ENCODE measurements at regions not wholly inside any gene's neighbourhood (a gene's known extent, or its start where the extent isn't known, plus 50 kb on each side); places are given as distances from the start of the nearest gene placed in this dataset.

DNA sequence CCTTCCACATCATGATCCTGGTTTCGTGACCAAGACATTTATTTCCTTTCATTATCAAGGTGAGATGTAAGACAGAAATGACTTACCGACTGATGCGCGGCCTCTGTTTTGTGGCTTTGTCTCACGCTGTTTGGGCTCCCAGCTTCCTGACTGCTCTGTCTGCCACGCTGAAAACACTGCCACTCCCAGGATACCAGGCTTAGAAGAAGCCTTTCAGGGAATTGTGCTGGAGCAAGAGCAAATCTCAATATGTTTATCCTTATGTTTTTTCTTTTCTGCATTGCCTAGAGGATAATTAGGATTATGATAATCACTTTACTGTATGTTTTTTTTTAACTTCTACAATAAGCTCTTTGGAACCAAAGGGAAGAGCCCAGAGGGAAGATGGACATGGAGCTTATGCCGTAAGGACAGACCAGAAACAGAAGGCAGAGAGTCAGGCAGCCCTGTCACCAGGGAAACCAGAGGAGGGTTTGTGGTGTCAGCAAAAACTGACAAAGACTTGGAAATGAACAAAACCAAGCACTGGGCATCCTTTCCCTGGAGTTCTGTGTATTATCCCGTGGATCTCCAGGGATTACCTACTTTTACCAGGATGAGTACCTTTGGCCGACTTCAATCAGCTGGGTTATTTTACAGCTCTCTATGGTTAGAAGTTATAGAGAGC, 68.2 kb upstream of the ISX start:
- DNase-seq (ENCODE audit: low spot score) = no peak

DNA sequence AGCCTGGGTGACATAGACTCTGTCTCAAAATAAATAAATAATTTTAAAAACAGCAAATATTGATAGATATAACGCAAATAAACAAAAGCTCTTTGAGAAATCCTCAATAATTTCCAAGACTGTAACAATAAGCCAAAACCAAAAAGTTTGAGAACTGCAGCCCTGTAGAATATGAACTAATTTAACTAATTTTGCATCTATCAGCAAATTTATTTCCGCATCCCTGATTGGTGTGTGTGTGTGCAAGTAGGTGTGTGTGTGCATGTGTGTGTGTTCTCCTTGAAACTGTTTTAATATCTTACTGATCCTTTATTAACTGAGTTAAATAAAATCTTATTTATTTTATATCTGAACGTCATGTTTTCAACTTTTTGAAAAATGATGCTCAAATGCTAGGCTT, 67.0 kb upstream of the ISX start:
- DNase-seq (ENCODE audit: low spot score) = no peak

DNA sequence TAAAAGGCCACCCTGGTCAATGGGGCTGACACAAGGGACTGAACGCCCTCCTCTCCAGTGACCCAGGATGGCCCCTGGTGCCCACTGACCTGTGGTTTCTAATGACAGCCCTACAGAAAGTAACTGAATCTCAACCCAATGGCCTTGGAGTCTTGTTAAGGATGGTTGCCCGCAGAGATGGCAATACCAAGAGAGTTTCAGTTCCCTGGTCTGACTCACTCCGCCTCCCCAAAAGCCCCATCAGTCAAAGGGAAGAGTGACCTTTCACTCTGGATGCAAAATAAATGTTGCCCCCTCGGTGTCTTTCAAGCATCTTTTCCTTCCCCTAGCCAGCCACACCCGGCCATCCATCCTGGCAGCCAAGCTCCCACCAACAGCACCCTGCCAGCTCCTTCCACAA, 57.7 kb upstream of the ISX start:
- DNase-seq (ENCODE audit: low spot score) = no peak

DNA sequence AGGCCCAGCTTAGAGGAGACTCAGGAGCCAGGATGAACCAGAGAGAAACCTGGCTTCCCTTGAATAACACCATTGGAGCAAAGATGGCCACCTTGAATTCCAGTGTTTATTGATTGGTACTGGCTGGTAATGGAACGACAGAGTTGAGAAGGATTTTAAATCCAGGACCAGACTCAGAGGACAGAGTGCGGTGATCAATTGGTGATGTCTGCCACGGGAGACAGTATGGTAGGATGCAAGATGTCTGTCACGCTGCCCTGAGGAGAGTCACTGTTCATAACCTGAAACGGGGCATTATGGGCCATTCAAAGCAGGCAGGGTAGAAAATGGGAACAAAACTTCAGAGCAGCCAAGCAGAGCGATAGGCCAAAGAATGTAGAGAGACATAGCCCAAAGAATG, 55.4 kb upstream of the ISX start:
- no peak for DNase-seq (ENCODE audit: low spot score)

DNA sequence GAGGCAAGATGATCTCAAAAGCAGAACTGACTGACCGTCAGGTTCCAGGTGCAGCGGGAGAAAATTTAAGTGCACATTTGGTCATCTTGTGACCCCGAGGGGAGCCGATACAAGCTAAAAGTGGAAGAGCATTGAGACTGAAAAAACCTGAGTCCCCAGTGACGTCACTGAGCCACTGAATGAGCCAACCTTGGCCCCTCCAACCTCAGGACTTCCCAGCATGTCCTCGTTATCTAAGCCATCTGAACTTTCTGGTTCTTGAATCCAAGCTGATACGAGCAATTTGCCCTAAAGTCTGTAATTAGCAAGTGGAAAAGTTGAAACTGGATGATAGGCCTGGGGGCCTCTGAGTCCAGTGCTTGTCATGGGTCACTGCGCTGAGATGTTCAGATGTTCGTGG, 51.1 kb upstream of the ISX start:
- no peak for DNase-seq (ENCODE audit: low spot score)
